ENCODE measurements at regions not wholly inside any gene's neighbourhood (a gene's known extent, or its start where the extent isn't known, plus 50 kb on each side); places are given as distances from the start of the nearest gene placed in this dataset.

DNA sequence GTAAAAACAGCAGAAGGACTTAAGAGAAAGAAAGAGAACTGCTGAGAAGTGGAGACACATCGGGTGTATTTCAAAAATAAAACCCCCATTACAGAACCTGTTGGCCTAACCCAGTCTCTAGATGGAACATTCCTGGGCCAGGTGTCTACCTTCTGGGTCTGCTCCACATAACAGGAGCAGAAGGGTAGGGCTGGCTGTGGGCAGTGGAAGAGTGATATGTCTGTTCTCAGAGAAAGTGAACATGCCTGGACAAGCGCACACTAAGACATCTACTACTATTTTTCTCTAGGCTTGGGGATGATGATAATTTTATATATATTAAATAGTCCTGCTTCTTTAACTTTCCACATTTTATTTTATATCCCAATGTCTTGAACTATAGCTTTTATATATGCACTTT lies 267.1 kb downstream of the TBC1D4 start:
- TF ChIP-seq CREB1 (IDR thresholded peaks at IDR 0.05) = no peak
- TF ChIP-seq CREB1 (CRISPR knock-in tag; IDR thresholded peaks at IDR 0.05) = no peak
- no peak for TF ChIP-seq ZNF217 (CRISPR knock-in tag; IDR thresholded peaks at IDR 0.05)
- no peak for TF ChIP-seq RBFOX2 (IDR thresholded peaks at IDR 0.05; ENCODE audit: low read depth, low read length)
- no peak for TF ChIP-seq RBM22 (IDR thresholded peaks at IDR 0.05; ENCODE audit: low read depth, low read length, poor library complexity, severe bottlenecking)

Data from K562 (cell line).